ENCODE measurements at regions not wholly inside any gene's neighbourhood (a gene's known extent, or its start where the extent isn't known, plus 50 kb on each side); places are given as distances from the start of the nearest gene placed in this dataset.
"Not testable (repeated sequence)": the region's sequence is repeated elsewhere in the genome, so short reads cannot be mapped to it uniquely, and the experiment has no call there.

DNA sequence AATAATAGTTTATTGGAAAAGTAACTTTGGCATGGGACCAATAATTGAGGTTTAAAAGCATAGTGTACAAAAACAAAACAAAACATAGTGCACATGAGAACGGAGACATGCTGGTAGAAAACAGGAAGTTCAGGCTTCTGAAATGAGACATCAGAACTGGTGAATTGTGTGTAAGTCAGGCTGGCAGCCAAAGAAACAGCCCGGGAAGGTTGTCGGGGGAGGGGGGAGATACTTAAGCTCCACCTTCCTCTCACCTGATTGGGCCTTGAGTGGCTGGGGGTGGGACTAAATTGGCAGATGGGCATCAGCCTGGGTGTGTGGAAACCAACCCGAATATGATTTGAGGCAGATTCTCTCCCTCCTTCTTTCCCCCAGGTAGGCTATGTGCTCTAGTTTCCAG is 256.3 kb downstream of the SMARCA2 start:
- no peaks in the 10 kb centered on the region for H3K27me3 ChIP-seq
- no peaks in the 10 kb centered on the region for H3K36me3 ChIP-seq
- no peaks in the 10 kb centered on the region for H3K9me3 ChIP-seq
- no peak for TF ChIP-seq CTCF (IDR thresholded peaks at IDR 0.05)
- DNase-seq = no peak
- H3K4me1 ChIP-seq = no peaks in the 10 kb centered on the region
- no peak overlapping the region for H3K9ac ChIP-seq (ENCODE audit: low read depth in 2 of 2, low read length in 2 of 2)
- H3K27ac ChIP-seq = no peak overlapping the region
- intact Hi-C loops (cut with DNase I) = no loop called here
- H3K4me3 ChIP-seq = no peak overlapping the region

DNA sequence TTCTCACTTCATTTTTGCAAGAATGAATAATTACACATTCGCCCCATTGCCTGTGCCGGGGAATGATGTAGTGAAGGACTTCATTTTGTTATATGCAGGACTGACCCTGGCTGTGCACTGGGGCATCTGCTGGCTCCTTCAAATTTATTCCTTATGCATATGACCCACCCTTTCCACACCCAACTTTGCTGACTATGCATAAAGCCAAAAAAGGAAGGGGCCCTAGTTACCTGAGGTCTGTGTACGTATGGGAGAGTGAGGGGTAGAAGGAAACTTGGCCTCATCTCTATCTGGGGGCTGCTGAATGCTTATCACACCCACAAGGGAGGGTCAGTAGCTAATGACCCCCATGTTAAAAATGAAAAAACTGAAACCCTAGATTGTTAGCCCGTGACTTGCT is 259.6 kb downstream of the SMARCA2 start:
- Histone ChIP-seq H3K36me3 (no peaks in the 10 kb centered on the region), H3K9ac (ENCODE audit: low read depth in 2 of 2, low read length in 2 of 2) (no peak overlapping the region), H3K4me3 (no peak overlapping the region), H3K27me3 (no peaks in the 10 kb centered on the region), H3K4me1 (no peaks in the 10 kb centered on the region), H3K27ac (no peak overlapping the region), H3K9me3 (no peaks in the 10 kb centered on the region)
- no peak for DNase-seq
- no peak for TF ChIP-seq CTCF (IDR thresholded peaks at IDR 0.05)
- intact Hi-C loops (cut with DNase I) = no loop called here

DNA sequence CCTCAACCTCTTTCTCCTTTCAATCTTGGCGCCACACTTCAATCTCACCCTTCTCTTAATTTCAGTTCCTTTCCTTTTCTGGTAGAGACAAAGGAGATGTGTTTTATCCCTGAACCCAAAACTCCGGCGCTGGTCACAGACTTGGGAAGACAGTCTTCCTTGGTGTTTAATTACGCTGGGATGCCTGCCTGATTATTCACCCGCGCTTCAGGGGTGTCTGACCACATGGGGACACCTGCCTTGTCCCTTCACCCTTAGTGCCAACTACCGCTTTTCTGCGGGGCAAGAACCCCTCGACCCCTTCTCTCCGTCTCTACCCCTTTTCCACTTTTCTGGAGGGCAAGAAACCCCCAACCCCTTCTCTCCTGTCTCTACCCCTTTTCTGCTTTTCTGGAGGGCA is 261.1 kb downstream of the SMARCA2 start:
- DNase-seq = no peak
- no peaks in the 10 kb centered on the region for H3K27me3 ChIP-seq
- H3K9me3 ChIP-seq = no peaks in the 10 kb centered on the region
- no peak for TF ChIP-seq CTCF (IDR thresholded peaks at IDR 0.05)
- no peak overlapping the region for H3K9ac ChIP-seq (ENCODE audit: low read depth in 2 of 2, low read length in 2 of 2)
- intact Hi-C loops (cut with DNase I) = no loop called here
- no peaks in the 10 kb centered on the region for H3K4me1 ChIP-seq
- H3K4me3 ChIP-seq = no peak overlapping the region
- H3K27ac ChIP-seq = no peak overlapping the region
- H3K36me3 ChIP-seq = no peaks in the 10 kb centered on the region

- H3K4me1 ChIP-seq; H3K9me3 ChIP-seq; DNase-seq; H3K27me3 ChIP-seq; H3K9ac ChIP-seq (ENCODE audit: low read depth in 2 of 2, low read length in 2 of 2); intact Hi-C loops (cut with DNase I); H3K36me3 ChIP-seq; H3K4me3 ChIP-seq; H3K27ac ChIP-seq: not testable (repeated sequence)
These were observed 262.0 kb downstream of the SMARCA2 start for GRCh38 chr9:2277133-2277532.

- H3K4me3 ChIP-seq; H3K27ac ChIP-seq; H3K9ac ChIP-seq (ENCODE audit: low read depth in 2 of 2, low read length in 2 of 2); intact Hi-C loops (cut with DNase I); H3K36me3 ChIP-seq; DNase-seq; H3K27me3 ChIP-seq; H3K4me1 ChIP-seq; H3K9me3 ChIP-seq: not testable (repeated sequence)
These were observed 262.5 kb downstream of the SMARCA2 start for GRCh38 chr9:2277644-2278043.

GRCh38 chr9:2279138-2279537 is 264.0 kb downstream of the SMARCA2 start:
- H3K36me3 ChIP-seq; H3K27me3 ChIP-seq; H3K27ac ChIP-seq; H3K9ac ChIP-seq (ENCODE audit: low read depth in 2 of 2, low read length in 2 of 2); H3K4me1 ChIP-seq; intact Hi-C loops (cut with DNase I); H3K4me3 ChIP-seq; H3K9me3 ChIP-seq; DNase-seq: not testable (repeated sequence)

GRCh38 chr9:2281031-2281802 is 266.1 kb downstream of the SMARCA2 start:
- Histone ChIP-seq H3K27me3 (no peaks in the 10 kb centered on the region), H3K9ac (ENCODE audit: low read depth in 2 of 2, low read length in 2 of 2) (no peak overlapping the region), H3K4me3 (no peak overlapping the region), H3K36me3 (no peaks in the 10 kb centered on the region), H3K27ac (no peak overlapping the region), H3K4me1 (no peaks in the 10 kb centered on the region), H3K9me3 (no peaks in the 10 kb centered on the region)
- DNase-seq = no peak
- no peak for TF ChIP-seq CTCF (IDR thresholded peaks at IDR 0.05)
- intact Hi-C loops (cut with DNase I) = no loop called here

All from colonic mucosa (tissue), 4 donors.